DND-41 (cell line): ENCODE measurements at regions not wholly inside any gene's neighbourhood (a gene's known extent, or its start where the extent isn't known, plus 50 kb on each side); places are given as distances from the start of the nearest gene placed in this dataset.

Source experiments
- ATAC-seq: fragments of 200-7000 bp; cut with Tn5 transposase; 3 replicates; pipeline ENCODE4 v1.9.1; 2021; ENCODE audit warnings: low read depth; ENCODE audit not compliant: insufficient read depth
- DNase-seq: peaks from one replicate; pipeline ENCODE4 v3.0.0-alpha.2; 2020
- H2AFZ ChIP-seq: 2 replicates; pipeline ENCODE4 v1.6.0; 2012; ENCODE audit warnings: low read depth, low read length
- H3K27ac ChIP-seq: 2 replicates; pipeline ENCODE4 v1.5.1; 2012; ENCODE audit warnings: low read length, inconsistent platforms
- H3K27me3 ChIP-seq: fragments of 200-600 bp; sonication (generic); 2 replicates; pipeline ENCODE4 v1.6.0; 2012; ENCODE audit warnings: low read length, mild to moderate bottlenecking, inconsistent platforms; ENCODE audit not compliant: insufficient read depth, poor library complexity
- H3K36me3 ChIP-seq: 2 replicates; pipeline ENCODE4 v1.5.1; 2012; ENCODE audit warnings: low read length, inconsistent platforms; ENCODE audit not compliant: insufficient read depth
- H3K4me1 ChIP-seq: 2 replicates; pipeline ENCODE4 v1.5.1; 2012; ENCODE audit warnings: mild to moderate bottlenecking, low read length; ENCODE audit not compliant: insufficient read depth
- H3K4me2 ChIP-seq: 2 replicates; pipeline ENCODE4 v1.6.0; 2012; ENCODE audit warnings: mild to moderate bottlenecking, moderate library complexity, low read length, inconsistent platforms; ENCODE audit not compliant: insufficient read depth
- H3K4me3 ChIP-seq, 2 experiments: fragments of 200-600 bp in 1 of 2; shearing (Covaris generic) in 1 of 2; 2 replicates each; pipeline ENCODE4 v1.5.1; 2012 to 2016; ENCODE audit warnings: inconsistent platforms in 2 of 2, low read length in 2 of 2, mild to moderate bottlenecking in 2 of 2, low read depth in 1 of 2, moderate library complexity in 1 of 2
- H3K79me2 ChIP-seq: 2 replicates; pipeline ENCODE4 v1.6.0; 2012; ENCODE audit warnings: low read length, inconsistent platforms; ENCODE audit not compliant: insufficient read depth
- H3K9ac ChIP-seq: 2 replicates; pipeline ENCODE4 v1.6.0; 2012; ENCODE audit warnings: low read depth, mild to moderate bottlenecking, inconsistent platforms, low read length, moderate library complexity
- H3K9me3 ChIP-seq: 2 replicates; pipeline ENCODE4 v1.5.1; 2012; ENCODE audit warnings: low read length, moderate library complexity, mild to moderate bottlenecking, inconsistent platforms; ENCODE audit not compliant: insufficient read depth, severe bottlenecking
- H4K20me1 ChIP-seq: 2 replicates; pipeline ENCODE4 v1.6.0; 2012; ENCODE audit warnings: low read length; ENCODE audit not compliant: insufficient read depth
- EZH2 ChIP-seq: IDR thresholded peaks from 3 replicates; pipeline ENCODE4 v1.6.1; 2012; ENCODE audit warnings: borderline replicate concordance, low read depth, mild to moderate bottlenecking, moderate library complexity, low read length, inconsistent platforms; ENCODE audit not compliant: severe bottlenecking
- TF ChIP-seq, protein P1 (sequence below): IDR thresholded peaks from 2 replicates; pipeline ENCODE4 v1.5.1; 2012; ENCODE audit warnings: borderline replicate concordance, low read length, moderate library complexity, mild to moderate bottlenecking; ENCODE audit not compliant: poor library complexity, severe bottlenecking; ENCODE audit errors: extremely low read depth

DNA sequence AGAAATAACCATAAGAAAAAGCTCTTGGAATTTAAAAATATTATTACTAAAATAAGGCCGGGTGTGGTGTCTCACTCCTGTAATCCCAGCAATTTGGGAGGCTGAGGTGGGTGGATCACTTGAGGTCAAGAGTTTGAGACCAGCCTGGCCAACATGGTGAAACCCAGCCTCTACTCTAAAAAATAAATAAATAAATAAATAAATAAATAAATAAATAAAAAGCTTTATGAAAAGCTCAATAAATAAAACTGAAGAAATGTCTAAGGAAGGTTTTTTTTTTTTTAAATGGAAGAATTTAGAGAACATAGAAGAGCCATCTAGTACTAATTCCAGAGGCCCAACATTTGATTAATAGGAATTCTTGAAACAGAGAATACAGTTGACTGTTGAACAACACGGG, 249.1 kb upstream of the PROX1 start:
- ATAC-seq (no peak), DNase-seq (no peak)
- Histone ChIP-seq H3K79me2 (no peaks in the 10 kb centered on the region), H3K27me3 (no peaks in the 10 kb centered on the region), H3K4me2 (no peak overlapping the region), H3K9me3 (no peaks in the 10 kb centered on the region), H3K27ac (no peak overlapping the region), H3K4me3 (no peak overlapping the region), H3K9ac (no peak overlapping the region), H2AFZ (no peak overlapping the region), H4K20me1 (no peaks in the 10 kb centered on the region), H3K4me1 (no peaks in the 10 kb centered on the region), H3K36me3 (no peaks in the 10 kb centered on the region)
- no peak for TF ChIP-seq EZH2
- TF ChIP-seq, protein P1, sequence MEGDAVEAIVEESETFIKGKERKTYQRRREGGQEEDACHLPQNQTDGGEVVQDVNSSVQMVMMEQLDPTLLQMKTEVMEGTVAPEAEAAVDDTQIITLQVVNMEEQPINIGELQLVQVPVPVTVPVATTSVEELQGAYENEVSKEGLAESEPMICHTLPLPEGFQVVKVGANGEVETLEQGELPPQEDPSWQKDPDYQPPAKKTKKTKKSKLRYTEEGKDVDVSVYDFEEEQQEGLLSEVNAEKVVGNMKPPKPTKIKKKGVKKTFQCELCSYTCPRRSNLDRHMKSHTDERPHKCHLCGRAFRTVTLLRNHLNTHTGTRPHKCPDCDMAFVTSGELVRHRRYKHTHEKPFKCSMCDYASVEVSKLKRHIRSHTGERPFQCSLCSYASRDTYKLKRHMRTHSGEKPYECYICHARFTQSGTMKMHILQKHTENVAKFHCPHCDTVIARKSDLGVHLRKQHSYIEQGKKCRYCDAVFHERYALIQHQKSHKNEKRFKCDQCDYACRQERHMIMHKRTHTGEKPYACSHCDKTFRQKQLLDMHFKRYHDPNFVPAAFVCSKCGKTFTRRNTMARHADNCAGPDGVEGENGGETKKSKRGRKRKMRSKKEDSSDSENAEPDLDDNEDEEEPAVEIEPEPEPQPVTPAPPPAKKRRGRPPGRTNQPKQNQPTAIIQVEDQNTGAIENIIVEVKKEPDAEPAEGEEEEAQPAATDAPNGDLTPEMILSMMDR = no peak

DNA sequence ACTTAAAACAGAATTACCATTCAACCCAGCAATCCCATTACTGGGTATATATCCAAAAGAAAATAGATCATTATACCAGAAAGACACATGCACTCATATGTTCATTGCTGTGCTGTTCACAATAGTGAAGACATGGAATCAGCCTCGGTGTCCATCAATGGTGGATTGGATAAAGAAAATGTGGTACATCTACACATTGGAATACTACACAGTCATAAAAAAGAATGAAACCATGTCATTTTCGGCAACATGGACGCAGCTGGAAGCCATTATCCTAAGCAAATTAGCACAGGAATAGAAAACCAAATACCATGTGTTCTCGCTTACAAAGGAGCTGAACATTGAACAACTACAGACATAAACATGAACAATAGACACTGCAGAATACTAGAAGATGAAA, 244.8 kb upstream of the PROX1 start:
- H3K36me3 ChIP-seq = no peaks in the 10 kb centered on the region
- no peak overlapping the region for H3K4me2 ChIP-seq
- no peak overlapping the region for H2AFZ ChIP-seq
- no peaks in the 10 kb centered on the region for H3K4me1 ChIP-seq
- no peaks in the 10 kb centered on the region for H4K20me1 ChIP-seq
- no peak overlapping the region for H3K4me3 ChIP-seq
- H3K27me3 ChIP-seq = no peaks in the 10 kb centered on the region
- H3K27ac ChIP-seq = no peak overlapping the region
- ATAC-seq (no peak), DNase-seq (no peak)
- no peak overlapping the region for H3K9ac ChIP-seq
- H3K9me3 ChIP-seq = no peaks in the 10 kb centered on the region
- no peaks in the 10 kb centered on the region for H3K79me2 ChIP-seq
- no peak for TF ChIP-seq EZH2
- TF ChIP-seq, protein P1 = no peak

DNA sequence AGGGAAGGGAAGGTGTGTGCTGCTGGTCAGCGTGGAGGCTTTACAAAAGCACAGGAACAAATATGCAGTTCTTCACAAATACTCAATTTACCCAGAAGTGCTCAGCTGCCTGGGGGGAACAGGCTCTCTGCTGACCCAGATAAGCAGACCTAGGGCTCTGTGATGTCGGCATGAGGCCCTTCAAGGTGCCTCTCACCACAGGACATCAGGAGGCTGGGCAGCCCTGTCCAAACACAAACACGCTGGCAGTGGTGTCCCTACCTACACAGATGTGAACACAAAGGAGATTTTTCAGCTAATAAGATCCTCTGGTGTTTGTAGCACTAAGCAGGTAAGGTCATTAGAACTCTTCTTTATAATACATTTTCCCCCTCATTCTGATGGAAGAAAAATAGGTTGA, 243.0 kb upstream of the PROX1 start:
- Histone ChIP-seq H3K27me3 (no peaks in the 10 kb centered on the region), H3K9me3 (no peaks in the 10 kb centered on the region), H3K79me2 (no peaks in the 10 kb centered on the region), H3K4me3 (no peak overlapping the region), H2AFZ (no peak overlapping the region), H3K9ac (no peak overlapping the region), H3K4me1 (no peaks in the 10 kb centered on the region), H3K27ac (no peak overlapping the region), H4K20me1 (no peaks in the 10 kb centered on the region), H3K36me3 (no peaks in the 10 kb centered on the region), H3K4me2 (no peak overlapping the region)
- no peak for DNase-seq
- TF ChIP-seq, protein P1 = no peak
- no peak for TF ChIP-seq EZH2
- no peak for ATAC-seq

DNA sequence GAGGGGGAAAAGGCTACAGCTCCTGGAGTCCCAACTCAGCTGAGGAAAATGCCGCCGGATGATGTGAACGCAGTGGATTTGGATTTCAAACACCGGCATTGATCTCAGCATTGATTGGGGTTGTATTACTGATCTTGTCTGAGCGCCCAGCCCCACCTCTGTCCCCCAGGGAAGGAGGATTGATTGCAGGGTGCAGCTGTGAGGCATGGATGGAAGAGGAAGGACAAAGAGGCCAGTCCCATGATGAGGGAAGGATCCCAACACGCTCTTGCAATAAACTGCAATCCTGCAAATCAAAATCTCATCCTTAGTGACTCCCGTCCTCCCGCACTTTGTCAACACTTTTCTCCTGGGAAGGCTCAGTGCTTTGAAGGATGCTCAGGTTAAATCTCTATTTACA, 242.3 kb upstream of the PROX1 start:
- Histone ChIP-seq H3K9ac (no peak overlapping the region), H3K27me3 (no peaks in the 10 kb centered on the region), H3K4me3 (no peak overlapping the region), H2AFZ (no peak overlapping the region), H3K79me2 (no peaks in the 10 kb centered on the region), H3K4me1 (no peaks in the 10 kb centered on the region), H4K20me1 (no peaks in the 10 kb centered on the region), H3K27ac (no peak overlapping the region), H3K36me3 (no peaks in the 10 kb centered on the region), H3K9me3 (no peaks in the 10 kb centered on the region), H3K4me2 (no peak overlapping the region)
- ATAC-seq (no peak), DNase-seq (no peak)
- TF ChIP-seq, protein P1 = no peak
- TF ChIP-seq EZH2 = no peak
